ENCODE measurements at regions not wholly inside any gene's neighbourhood (a gene's known extent, or its start where the extent isn't known, plus 50 kb on each side); places are given as distances from the start of the nearest gene placed in this dataset.

DNA sequence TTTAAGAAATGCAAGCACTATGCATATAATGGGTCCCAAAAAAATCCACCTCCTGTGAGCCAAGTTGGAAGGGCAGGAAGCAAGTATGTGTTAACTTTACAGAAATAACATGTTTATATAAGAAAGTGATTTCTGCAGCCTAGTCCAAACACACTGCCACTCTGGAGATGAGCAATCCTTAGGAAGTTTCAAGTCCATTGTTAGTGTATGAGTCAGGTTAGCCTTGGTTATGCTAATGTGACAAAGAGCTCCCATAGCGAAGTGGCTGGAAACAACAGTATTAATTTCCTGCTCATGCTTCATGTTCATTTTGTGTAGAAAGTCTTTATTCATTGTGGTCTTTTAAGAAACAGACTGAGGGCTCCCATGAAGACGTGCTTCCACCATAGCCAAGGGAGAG lies 121.4 kb downstream of the TBXT start:
- no peak for DNase-seq

DNA sequence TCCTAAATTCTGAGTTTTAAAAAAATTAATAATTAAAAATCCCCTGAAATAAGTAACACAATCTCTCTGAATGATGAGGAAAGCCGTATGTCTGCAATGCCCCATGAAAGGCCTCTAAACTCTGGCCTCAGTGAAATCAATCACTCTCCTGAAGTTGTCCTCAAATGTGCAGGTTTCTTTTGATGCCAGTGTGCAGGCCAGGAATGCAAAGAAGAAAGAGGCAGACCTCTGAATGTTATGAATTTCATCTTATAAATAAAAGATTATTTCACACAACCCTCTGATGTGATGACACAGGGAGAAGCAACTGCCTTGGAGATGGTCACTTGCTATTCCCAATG lies 121.8 kb downstream of the TBXT start:
- no peak for DNase-seq

DNA sequence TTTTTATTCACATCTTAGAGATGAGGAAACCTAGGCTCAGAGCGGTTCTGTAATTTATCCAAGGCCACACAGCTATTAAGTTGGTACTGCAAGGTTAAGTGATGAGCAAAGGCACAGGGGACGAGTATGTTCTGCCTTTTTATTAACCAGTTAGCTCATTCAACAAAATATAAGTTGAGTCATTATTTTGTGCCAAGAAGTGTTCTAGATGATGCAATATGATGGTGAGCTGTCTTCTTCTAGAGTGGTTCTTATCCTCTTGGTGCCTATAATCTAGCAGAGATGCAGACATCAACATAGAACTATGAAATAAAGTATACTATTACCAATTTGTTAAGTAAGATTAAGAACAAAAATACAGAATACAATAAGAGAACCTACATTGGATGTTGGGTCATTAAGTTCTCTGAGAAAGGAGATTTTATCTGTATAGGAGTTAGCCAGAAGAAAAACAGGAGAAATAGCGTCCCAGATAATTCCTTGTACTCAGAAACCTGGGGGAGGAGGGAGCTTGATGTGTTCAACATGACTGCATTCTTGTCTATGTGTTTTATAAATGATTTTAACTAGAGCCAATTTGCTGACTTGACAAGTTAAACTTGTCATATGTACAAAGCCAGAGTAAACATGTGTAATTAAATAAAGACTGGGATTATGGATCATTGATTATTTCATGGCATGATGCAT lies 122.3 kb downstream of the TBXT start:
- no peak for DNase-seq

DNA sequence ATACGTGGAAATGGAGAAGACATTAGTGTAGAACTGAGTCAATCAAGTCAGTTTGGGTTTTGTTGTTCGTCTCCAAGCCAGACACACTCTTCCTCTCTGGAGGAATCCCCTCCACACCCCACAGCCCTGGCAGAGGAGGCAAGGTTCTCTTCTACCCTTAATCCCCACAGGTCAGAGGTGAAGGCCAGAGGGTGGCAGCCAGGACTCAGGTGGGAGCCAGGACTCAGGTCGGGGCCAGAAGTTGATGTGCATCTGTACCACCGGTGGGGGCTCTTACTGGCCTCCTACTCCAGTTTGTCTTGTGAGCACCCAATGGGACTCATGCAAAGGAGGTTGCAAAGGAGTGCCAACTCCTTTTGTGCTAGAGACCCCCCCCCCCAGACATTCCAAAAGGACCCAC lies 126.4 kb downstream of the TBXT start:
- no peak for DNase-seq

DNA sequence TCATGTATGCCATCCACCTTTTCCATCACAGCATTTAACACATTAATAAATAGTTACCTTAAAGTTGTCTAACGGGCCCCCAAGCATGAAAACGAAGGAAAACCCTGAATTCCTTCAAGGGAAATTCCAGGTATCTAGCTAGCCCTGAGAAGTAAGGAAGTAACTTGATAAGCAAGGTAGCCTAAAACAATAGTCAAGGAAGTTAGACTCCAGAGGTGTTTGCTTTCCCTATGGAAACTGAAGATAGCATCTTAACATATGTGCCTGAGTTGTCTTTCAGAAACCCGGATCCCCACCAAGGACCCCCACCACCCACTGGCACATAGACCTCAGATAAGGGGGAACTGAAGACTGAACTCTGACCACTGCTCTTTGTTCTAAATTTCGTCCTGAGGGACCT lies 127.4 kb downstream of the TBXT start:
- no peak for DNase-seq

DNA sequence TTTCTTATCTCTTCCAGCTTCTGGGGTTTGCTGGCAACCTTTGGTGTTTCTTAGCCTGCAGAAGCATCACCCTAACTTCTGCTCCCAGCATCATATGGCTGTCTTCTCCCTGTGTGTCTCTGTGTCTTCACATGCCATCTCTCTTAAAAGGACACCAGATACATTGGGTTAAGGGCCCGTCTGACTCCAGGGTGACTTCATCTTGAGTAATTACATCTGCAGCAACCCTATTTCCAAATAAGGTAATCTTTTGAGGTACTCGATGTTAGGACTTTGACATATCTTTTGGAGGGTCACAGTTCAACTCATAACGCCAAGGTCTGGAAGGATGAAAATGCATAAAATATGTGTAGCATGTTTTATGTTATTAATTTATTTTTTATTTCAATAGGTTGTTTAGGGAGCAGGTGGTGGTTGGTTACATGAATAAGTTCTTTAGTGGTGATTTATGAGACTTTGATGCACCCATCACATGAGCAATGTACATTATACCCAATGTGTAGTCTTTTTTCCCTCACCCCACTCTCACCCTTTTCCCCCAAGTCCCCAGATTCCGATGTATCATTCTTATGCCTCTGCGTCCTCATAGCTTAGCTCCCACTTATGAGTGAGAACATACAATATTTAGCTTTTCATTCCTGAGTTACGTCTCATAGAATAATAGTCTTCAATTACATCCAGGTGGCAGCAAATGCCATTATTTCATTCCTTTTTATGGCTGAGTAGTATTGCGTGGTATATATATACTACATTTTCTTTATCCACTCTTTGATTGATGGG lies 131.1 kb downstream of the TBXT start:
- no peak for DNase-seq

DNA sequence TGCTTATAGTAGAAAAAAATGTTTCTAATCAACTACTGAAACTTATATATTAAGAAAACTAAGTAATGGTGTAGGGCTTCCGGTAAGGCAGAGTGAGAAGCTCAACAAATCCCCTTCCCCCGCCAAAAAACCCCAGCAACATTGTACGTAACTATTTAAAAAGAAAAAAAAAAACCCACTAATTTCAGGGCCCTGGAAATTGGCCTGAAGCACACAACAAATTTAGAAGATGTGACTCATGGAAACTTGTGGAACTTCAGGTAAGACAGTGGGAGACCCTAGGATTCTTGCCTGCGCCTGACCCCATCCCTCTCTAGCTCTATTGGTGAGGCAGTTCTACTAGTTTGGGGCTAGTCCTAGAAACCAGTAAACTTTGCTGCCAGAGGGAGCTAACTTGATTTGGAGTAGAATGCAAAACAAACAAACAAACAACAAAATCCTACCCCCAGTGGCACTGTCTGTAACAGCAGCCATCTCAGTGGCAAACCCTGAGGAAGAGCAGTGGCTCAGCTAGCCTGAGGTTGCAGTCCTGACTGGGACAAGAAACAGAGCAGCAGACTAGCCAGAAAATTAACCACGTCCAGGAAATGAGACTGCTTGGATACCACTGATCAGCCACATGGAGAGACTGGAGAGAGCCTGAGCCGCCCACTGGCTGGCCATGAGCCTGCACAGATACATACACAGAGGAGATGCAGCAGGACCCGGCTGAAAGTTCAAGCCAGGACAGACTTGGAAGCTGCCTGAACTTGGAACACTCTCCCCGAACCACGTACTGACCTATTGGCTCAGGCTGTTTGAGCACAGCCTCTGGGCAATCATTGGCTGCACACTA lies 135.1 kb downstream of the TBXT start:
- no peak for DNase-seq

DNA sequence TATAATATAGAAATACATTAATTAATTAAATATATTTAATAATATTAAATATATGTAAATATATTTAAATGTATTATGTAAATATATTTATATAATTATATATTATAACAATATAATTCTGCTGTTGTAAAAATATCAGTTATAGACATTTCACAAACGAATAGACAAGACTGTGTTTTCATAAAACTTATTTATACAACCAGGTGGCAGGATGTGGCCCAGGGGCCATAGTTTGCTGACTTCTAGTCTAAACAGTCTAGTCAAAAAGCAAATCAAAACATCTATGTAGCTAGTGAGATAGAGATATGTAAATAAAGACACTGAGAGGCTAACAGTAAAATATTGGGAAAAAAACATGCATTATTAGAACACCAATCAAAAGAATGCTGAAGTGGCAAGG lies 136.4 kb downstream of the TBXT start:
- no peak for DNase-seq

DNA sequence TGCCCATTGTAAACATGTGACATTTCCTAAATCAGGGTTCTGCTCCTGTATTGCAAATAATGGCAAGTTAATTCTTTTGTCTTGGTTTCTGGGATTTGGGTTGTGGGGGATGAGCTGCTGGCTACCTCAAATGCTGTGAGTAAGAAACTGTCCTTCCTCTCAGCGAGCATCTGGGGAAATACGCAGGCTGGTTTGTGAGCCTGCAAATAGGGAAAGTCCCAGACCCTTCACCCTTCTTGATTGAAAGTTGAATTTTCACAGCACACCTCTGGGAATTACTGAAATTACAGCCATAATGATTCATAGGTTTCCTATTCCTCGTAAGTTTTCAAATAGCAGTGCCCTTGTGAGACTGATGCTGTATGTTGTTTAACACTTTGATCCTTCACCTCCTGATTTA lies 138.1 kb downstream of the TBXT start:
- DNase-seq = no peak

DNA sequence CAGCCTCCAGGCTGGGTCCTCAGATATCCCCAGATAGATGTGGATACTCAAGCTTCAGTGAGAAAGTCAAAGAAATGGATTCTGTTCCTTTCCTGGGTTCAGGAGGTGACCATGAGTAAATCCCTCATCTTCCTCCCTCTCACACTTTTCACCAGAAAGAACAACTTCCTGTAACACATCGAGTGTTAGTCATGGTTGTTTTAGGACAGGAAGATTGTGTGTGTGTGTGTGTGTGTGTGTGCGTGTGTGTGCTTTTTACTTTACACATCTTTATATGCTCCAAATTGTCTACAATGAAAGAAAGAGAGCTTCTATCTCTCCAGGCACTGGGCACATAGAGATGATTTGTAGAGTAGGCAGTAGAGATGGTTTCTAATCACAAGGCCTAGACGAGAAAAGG lies 139.9 kb downstream of the TBXT start:
- DNase-seq = no peak

DNA sequence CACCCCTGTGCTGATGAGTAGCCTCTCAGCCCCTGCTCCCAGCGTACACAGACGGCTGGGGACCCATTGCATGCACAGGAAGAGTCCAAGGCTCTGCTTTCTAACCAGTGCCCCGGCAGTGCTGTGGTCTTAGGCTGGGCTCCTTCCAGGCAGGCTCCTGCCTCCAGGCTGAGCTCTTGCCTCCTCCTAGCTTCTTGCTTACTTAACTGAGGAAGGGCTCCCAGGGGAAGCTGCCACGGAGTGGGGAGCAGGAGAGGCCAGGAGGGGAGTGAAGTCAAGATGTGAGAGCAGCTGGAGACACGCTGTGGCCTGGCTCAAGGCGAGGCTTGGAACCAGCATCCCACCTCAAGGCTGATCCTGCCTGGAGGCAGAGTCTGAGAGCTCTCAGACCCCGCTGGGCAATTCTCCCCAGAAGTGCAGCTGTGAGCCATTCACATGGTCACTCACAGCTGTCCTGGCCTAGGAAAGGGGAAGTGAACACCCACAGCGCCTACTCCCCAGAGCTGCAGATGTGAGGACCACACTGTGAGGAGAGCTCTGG lies 141.0 kb downstream of the TBXT start:
- DNase-seq = no peak

DNA sequence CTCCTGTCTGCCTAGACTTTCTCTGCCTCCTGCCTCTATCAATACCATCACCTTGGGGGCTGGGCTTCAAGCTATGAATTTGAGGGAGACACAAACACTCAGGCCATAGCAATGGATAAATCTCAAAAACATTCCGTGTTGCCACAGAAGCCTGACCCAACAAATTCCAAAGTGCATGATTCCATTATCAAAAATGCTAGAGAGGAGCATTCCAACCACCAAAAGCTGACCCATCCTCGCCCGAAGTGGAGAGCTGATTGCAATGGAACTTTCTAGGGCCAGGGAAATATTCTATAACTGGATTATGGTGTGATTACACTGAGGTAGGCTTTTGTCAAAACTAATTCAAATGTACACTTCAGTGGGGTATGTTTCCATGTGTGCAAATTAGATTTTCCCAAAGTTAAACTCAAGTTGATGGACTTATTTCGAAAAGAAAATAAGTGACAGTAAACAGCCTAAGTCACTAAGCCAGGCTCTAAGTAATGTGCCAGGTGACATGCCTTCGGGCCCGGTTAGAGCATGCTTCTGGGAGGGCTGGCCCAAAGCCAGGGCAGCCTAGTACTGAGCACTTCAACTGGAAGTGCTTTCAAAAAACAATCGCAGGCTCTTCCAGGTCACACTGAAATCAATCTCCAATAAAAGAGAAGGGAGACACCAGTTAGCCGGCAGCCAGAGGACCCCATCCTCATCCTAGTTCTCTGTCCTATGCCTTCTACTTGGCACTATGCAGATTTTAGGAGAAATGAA lies 142.3 kb downstream of the TBXT start:
- no peak for DNase-seq

DNA sequence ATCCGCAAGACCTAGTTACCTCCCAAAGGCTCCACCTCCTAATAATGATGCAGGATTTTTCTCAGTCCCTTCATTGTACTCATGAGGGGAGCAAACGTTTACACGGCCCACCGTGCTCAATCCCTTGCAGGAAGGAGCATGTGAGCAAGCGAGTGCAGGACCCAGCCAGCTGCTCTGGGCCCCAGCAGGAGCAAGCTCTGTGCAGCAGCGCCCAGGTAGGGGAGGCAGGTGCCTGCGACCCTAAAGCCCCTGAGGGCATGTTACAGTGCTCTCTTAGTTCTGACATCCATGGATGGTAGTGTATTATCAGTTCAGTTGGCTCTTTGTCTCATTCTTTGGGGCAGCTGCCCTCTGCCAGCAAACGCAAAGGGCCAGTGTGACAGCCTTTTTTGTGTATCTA lies 143.4 kb downstream of the TBXT start:
- DNase-seq = no peak

DNA sequence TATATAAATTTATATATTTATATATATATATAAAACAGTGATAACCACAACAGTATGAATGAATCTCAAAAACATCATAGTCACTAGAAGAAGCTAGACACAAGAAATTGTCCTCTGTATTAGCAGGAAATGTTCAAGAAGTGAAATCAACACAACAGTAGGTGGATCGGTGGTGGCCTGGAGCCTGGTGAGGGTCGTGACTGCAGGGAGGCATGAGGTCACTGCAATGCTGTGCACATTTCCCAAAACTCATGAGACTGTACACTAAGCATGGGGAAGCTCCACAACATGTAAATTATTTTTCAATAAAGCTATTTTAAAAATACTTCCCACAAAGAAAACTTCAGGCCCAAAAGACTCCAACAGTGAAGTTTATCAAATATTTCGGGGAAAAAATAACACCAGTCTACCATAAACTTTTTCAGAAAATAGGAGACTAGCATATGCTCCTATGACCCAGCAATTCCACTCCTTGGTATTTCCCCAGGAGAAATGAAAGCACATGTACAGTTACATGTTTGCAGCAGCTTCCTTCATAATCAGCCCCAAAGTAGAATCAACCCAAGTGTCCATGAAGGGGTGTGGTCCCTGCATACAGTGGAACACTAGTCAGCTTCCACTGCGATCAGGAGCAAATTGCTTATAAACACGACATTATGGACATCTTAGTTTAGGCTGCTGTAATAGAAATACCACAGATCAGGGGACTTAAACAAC lies 144.2 kb downstream of the TBXT start:
- DNase-seq = no peak

DNA sequence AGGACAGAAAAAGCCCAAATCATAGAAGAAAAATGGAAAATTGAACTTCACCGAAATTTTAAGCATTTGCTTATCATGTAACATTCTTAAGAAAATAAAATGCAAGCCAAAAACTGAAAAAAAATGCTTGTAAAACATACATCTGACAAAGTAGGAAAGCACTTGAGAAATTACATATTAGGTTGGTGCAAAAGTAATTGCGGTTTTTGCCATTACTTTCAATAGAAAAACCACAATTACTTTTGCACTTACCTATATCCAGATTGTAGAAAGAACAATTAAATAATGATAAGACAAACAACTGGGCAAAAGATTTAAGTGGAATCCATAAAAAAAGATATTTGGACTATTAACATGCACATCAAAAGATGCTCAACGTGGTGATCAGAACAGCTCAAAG lies 146.2 kb downstream of the TBXT start:
- no peak for DNase-seq

DNA sequence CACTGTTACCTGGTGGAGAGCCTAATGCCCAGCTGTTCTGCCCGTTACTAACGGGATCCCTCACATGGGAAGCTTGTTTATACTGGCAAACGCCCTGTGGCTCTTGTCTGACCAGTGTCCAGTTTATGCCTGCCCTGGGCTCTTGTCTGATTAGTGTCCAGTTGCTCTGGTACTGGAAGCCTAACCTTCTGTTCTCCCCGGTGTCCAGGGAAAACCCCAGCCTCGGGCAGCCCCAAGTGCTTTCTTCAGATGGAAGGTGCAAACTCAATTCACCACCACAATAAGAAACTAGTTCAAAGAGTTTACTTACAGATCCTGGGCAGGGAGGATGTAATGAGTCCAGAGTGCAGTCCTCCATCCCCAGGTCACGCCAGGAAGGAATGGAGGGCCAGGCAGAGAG lies 148.4 kb downstream of the TBXT start:
- DNase-seq = no peak

DNA sequence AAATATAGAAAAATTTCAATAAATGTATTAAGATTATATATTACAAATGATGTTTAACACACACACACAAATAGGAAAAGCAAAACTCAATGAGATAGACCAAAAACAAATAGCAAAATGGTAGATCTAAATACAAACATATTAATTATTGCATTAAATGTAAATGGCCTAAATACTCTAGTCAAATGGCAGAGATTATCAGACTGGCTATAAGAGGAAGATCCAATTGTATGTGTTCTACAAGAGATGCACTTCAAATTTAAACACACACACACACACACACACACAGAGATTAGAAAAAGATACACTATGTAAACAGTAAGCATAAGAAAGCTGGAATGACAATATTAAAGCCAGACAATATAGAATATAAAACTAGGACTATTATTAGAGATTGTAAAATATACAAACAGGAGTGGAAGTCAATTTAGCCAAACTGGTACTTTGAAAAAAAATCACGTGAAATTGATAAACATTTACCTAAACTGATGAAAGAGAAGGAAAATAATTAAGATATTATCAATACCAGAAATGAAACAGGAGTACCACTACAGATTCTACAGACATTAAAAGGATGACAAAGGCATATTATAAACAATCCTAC lies 150.5 kb downstream of the TBXT start:
- no peak for DNase-seq

DNA sequence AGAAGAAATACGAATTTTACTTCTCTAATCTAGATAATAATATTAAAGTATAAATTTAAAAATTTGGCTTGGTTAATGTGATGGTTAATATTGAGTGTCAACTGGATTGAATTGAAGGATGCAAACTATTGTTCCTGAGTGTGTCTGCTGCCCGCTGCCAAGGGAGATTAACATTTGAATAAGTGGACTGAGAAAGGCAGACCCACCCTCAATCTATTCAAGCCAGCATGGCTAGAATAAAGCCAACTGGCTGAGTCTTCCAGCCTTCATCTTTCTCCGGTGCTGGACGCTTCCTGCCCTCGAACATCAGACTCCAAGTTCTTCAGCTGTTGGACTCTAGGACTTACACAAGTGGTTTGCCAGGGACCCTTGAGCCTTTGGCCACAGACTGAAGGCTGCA lies 152.7 kb downstream of the TBXT start:
- DNase-seq = no peak

DNA sequence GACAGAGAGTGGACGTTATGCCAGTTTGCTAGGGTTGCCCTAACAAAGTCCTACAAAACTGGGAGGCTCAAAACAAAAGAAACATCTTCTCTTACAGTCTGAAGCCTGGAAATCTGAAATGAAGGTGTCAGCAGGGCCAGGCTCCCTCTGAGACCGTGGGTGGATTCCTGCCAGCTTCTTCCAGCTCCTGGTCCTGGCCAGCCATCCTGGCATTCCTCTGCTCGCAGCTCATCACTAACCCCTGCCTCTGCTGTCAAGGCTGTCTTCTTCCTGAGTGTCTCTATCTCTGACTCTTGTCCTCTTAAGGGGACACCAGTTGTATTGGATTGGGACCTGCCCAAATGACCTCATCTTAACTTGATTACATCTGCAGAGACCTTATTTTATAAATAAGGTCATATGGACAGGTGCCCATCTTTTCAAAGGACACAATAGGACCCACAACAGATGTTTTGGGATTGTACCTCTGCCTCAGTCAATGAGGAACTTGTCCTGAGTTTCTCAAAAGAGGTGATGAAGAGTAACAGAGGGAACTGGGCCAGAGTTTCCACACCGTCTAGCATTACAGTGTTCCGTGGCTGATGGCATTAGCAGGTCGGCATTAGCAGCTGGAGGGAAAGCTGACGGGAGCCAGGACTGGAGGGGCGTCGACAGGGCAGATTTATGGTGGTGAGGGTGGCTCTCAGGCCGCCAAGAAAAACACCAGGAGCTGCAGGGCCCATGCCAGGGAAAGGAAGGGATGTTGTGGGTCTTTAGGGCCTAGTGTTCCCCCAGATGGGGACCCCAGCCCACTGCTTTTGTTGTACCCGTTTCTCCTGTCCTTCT lies 157.3 kb downstream of the TBXT start:
- no peak for DNase-seq

DNA sequence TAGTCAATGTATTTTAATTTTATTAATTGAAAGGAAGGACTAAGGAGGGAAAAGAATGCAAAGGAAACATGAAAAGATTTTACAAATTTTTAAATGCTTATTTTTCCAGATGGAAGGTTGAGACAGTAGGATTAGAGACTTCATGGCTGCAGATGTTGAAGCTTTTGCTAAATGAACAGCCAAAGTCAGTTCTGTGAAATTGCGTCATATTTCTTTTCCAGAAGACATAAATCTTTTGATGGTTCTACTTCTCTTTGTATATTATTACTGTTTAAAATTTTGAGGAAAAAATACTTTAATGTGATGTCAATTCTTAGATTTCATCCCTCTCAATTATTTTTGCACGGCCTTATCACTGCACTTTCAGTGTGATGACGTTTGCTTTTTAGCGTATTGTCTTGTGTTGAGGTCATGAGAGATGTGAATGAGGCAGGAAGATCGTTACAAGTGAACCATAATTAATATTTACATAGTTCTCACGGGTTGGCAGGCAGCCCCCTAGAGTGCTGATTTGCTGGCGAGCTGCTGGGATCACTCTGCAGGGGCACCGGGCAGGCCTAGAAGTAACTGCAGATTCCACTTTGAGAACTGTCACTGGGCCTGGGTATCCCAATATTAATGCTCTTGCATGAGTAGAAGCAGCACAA lies 158.1 kb downstream of the TBXT start:
- DNase-seq = no peak
